SK-N-SH (cell line): ENCODE measurements at regions not wholly inside any gene's neighbourhood (a gene's known extent, or its start where the extent isn't known, plus 50 kb on each side); places are given as distances from the start of the nearest gene placed in this dataset.

Source experiments
- CTCF ChIA-PET: fragments of 300-600, 350-600 bp; formaldehyde crosslinking; extraction: SDS; loops from one replicate; lab custom pipeline; 2021; lab: Yijun Ruan, JAX
- POLR2A ChIA-PET: fragments of 350-600 bp; sonication (Branson Sonifier 250); formaldehyde crosslinking; extraction: SDS; loops from one replicate; lab custom pipeline; 2020; ENCODE audit warnings: antibody characterized with exemption, inconsistent platforms; lab: Yijun Ruan, JAX
- DNase-seq: peaks from one replicate; pipeline ENCODE4 v3.0.0; 2012
- H2AFZ ChIP-seq: fragments of 200-600 bp; sonication (generic); 2 replicates; pipeline ENCODE4 v1.8.1; 2016; ENCODE audit warnings: antibody characterized with exemption, mild to moderate bottlenecking, low read depth
- H3F3A ChIP-seq: fragments of 200-600 bp; sonication (generic); replicated peaks from 2 replicates; pipeline ENCODE3; 2016; ENCODE audit warnings: antibody characterized with exemption, mild to moderate bottlenecking; ENCODE audit not compliant: insufficient read depth
- H3K27ac ChIP-seq, 2 experiments: fragments of 200-500 bp in 1 of 2; fragments of 200-600 bp in 1 of 2; sonication (Bioruptor generic) in 1 of 2; sonication (generic), shearing (Covaris generic) in 1 of 2; 2 replicates each; pipeline versions ENCODE4 v1.5.1 to v1.6.1; 2014 to 2016; ENCODE audit warnings: low read depth in 2 of 2, inconsistent platforms in 1 of 2, low read length in 1 of 2, mild to moderate bottlenecking in 1 of 2, mixed read lengths in 1 of 2
- H3K27me3 ChIP-seq: fragments of 200-600 bp; sonication (generic), shearing (Covaris generic); 2 replicates; pipeline ENCODE4 v1.6.1; 2016; ENCODE audit warnings: mixed run types; ENCODE audit not compliant: insufficient read depth
- H3K36me3 ChIP-seq, 2 experiments: fragments of 200-500 bp in 1 of 2; fragments of 200-600 bp in 1 of 2; sonication (Bioruptor generic) in 1 of 2; sonication (generic) in 1 of 2; replicated peaks in 1 of 2; 2 replicates each; pipeline versions ENCODE3 to v1.5.1; 2014 to 2016; ENCODE audit warnings: low read length in 1 of 2, mild to moderate bottlenecking in 1 of 2; ENCODE audit not compliant: insufficient read depth in 2 of 2, control insufficient read depth in 1 of 2
- H3K4me1 ChIP-seq, 2 experiments: fragments of 200-500 bp in 1 of 2; fragments of 200-600 bp in 1 of 2; sonication (Bioruptor generic) in 1 of 2; sonication (generic), shearing (Covaris generic) in 1 of 2; 2 replicates each; pipeline versions ENCODE4 v1.5.1 to v1.6.1; 2014 to 2016; ENCODE audit warnings: low read depth in 1 of 2, low read length in 1 of 2, mixed run types in 1 of 2; ENCODE audit not compliant: insufficient read depth in 2 of 2, control insufficient read depth in 1 of 2
- H3K4me2 ChIP-seq: fragments of 200-600 bp; sonication (generic), shearing (Covaris generic); 2 replicates; pipeline ENCODE4 v1.6.1; 2017; ENCODE audit warnings: mixed run types
- H3K4me3 ChIP-seq, 2 experiments: fragments of 200-500 bp in 1 of 2; fragments of 200-600 bp in 1 of 2; sonication (Bioruptor generic) in 1 of 2; sonication (generic), shearing (Covaris generic) in 1 of 2; 2 replicates each; pipeline versions ENCODE4 v1.5.1 to v1.8.1; 2014 to 2016; ENCODE audit warnings: low read depth in 2 of 2, inconsistent platforms in 1 of 2, low read length in 1 of 2, mild to moderate bottlenecking in 1 of 2, mixed read lengths in 1 of 2, moderate library complexity in 1 of 2
- H3K79me2 ChIP-seq: fragments of 200-600 bp; sonication (generic); 2 replicates; pipeline ENCODE4 v1.8.1; 2017; ENCODE audit warnings: mild to moderate bottlenecking; ENCODE audit not compliant: insufficient read depth
- H3K9ac ChIP-seq: fragments of 200-600 bp; sonication (generic); 2 replicates; pipeline ENCODE4 v1.6.1; 2017; ENCODE audit warnings: mixed run types
- H3K9me2 ChIP-seq: fragments of 200-600 bp; sonication (generic); 2 replicates; pipeline ENCODE4 v1.6.1; 2017; ENCODE audit warnings: mixed run types
- H3K9me3 ChIP-seq: fragments of 200-600 bp; sonication (generic); 2 replicates; pipeline ENCODE4 v1.6.1; 2017; ENCODE audit warnings: mixed run types, mild to moderate bottlenecking, moderate library complexity
- H4K20me1 ChIP-seq: fragments of 200-600 bp; sonication (generic); 2 replicates; pipeline ENCODE4 v1.6.1; 2017; ENCODE audit warnings: mild to moderate bottlenecking, mixed run types; ENCODE audit not compliant: insufficient read depth
- CHD2 ChIP-seq: fragments of 150-350 bp; IDR thresholded peaks from 2 replicates; pipeline ENCODE4 v1.6.1; 2018; ENCODE audit warnings: low read length; ENCODE audit not compliant: partially characterized antibody
- EZH2phosphoT487 ChIP-seq: fragments of 200-600 bp; sonication (generic); IDR thresholded peaks from 2 replicates; pipeline ENCODE4 v1.6.1; 2017; ENCODE audit warnings: low read depth, mixed run types, mild to moderate bottlenecking, antibody characterized with exemption, moderate library complexity, borderline replicate concordance
- GATA2 ChIP-seq: sonication (generic); formaldehyde crosslinking; IDR thresholded peaks from 2 replicates; pipeline ENCODE4 v1.5.0; 2020; ENCODE audit warnings: mild to moderate bottlenecking, missing genetic modification reagents
- IRF3 ChIP-seq: fragments of 150-350 bp; IDR thresholded peaks from 2 replicates; pipeline ENCODE4 v1.6.1; 2016; ENCODE audit warnings: mild to moderate bottlenecking, low read depth, low read length
- MAX ChIP-seq: IDR thresholded peaks from 2 replicates; pipeline ENCODE4 v1.4.0; 2012; ENCODE audit warnings: low read depth
- NFIC ChIP-seq: IDR thresholded peaks from 2 replicates; pipeline ENCODE4 v1.4.0; 2012; ENCODE audit warnings: borderline replicate concordance
- PBX3 ChIP-seq: IDR thresholded peaks from 2 replicates; pipeline ENCODE4; 2012
- POLR2AphosphoS5 ChIP-seq: IDR thresholded peaks from 2 replicates; pipeline ENCODE4 v1.6.1; 2012; ENCODE audit warnings: low read depth, low read length
- RCOR1 ChIP-seq: fragments of 150-350 bp; IDR thresholded peaks from 2 replicates; pipeline ENCODE4 v1.6.1; 2017; ENCODE audit warnings: antibody characterized with exemption, low read length
- REST ChIP-seq: IDR thresholded peaks from 2 replicates; pipeline ENCODE4 v1.6.1; 2012; ENCODE audit warnings: mild to moderate bottlenecking, low read depth, low read length, moderate library complexity
- TAF1 ChIP-seq: IDR thresholded peaks from 2 replicates; pipeline ENCODE4 v1.6.1; 2012; ENCODE audit warnings: low read depth, mild to moderate bottlenecking, low read length, moderate library complexity, borderline replicate concordance
- USF2 ChIP-seq: fragments of 150-350 bp; IDR thresholded peaks from 2 replicates; pipeline ENCODE4 v1.6.1; 2017; ENCODE audit warnings: antibody characterized with exemption, low read length, low read depth, borderline replicate concordance
- YY1 ChIP-seq: IDR thresholded peaks from 2 replicates; pipeline ENCODE4 v1.4.0; 2012; ENCODE audit warnings: low read depth, mild to moderate bottlenecking
- WGBS: methylation state at CpG from one replicate; pipeline ENCODE4 v1.1.6; 2017; ENCODE audit warnings: low lambda C conversion rate; 5-methylcytosine and 5-hydroxymethylcytosine counted together

- Histone ChIP-seq H3K9ac (no peak overlapping the region), H3K27me3 (no peaks in the 10 kb centered on the region), H3K4me1 (no peaks in the 10 kb centered on the region), H3K9me3 (no peaks in the 10 kb centered on the region), H2AFZ (no peak overlapping the region), H3K4me2 (no peak overlapping the region), H3K36me3 (no peaks in the 10 kb centered on the region), H4K20me1 (no peaks in the 10 kb centered on the region), H3K79me2 (no peaks in the 10 kb centered on the region), H3K9me2 (no peaks in the 10 kb centered on the region), H3F3A (no peaks in the 10 kb centered on the region), H3K4me3 (no peak overlapping the region), H3K27ac (no peak overlapping the region)
- ChIA-PET POLR2A (no interaction called here), CTCF (interaction anchor here (1.6 kb wide), 2 partner anchors 9 to 22 kb away, joined by 4 to 5 read pairs; no protein-coding TSS in a partner anchor)
- TF ChIP-seq REST, result no peak
- no peak for TF ChIP-seq NFIC
- TF ChIP-seq TAF1, result no peak
- no peak for TF ChIP-seq POLR2AphosphoS5
- TF ChIP-seq CHD2, result no peak
- no peak for TF ChIP-seq IRF3
- no peak for TF ChIP-seq YY1
- no peak for TF ChIP-seq RCOR1
- no peak for TF ChIP-seq GATA2 (CRISPR knock-in tag)
- TF ChIP-seq EZH2phosphoT487, result no peak
- no peak for TF ChIP-seq MAX
- no peak for DNase-seq
- 44% methylated on average over 1 of the region's 1 CpG for WGBS
Observed at GRCh38 chr22:27306771-27307170, 494.8 kb downstream of the MN1 start.

- TF ChIP-seq USF2 (no peak), PBX3 (no peak), MAX (no peak)
- WGBS, result 19% methylated on average over 4 of the region's 4 CpGs
- Histone ChIP-seq H4K20me1 (no peaks in the 10 kb centered on the region), H3F3A (no peaks in the 10 kb centered on the region), H3K27ac (no peak overlapping the region), H3K4me1 (peaks cover 0 to 2% of the 10 kb centered on the region in 2 experiments; a peak in 1 of 4 replicates), H3K4me2 (no peak overlapping the region), H3K9me3 (no peaks in the 10 kb centered on the region), H3K79me2 (no peaks in the 10 kb centered on the region), H2AFZ (no peak overlapping the region), H3K4me3 (no peak overlapping the region), H3K27me3 (no peaks in the 10 kb centered on the region), H3K9ac (no peak overlapping the region), H3K36me3 (no peaks in the 10 kb centered on the region), H3K9me2 (no peaks in the 10 kb centered on the region)
- DNase-seq, result no peak
- CTCF ChIA-PET, result interaction anchor here (1.1 to 1.6 kb wide), 2 partner anchors 10 to 17 kb away, joined by 3 to 5 read pairs; no protein-coding TSS in a partner anchor
- POLR2A ChIA-PET, result no interaction called here
Observed at GRCh38 chr22:27307545-27308247, 493.9 kb downstream of the MN1 start.
